ENCODE measurements at regions not wholly inside any gene's neighbourhood (a gene's known extent, or its start where the extent isn't known, plus 50 kb on each side); places are given as distances from the start of the nearest gene placed in this dataset.

DNA sequence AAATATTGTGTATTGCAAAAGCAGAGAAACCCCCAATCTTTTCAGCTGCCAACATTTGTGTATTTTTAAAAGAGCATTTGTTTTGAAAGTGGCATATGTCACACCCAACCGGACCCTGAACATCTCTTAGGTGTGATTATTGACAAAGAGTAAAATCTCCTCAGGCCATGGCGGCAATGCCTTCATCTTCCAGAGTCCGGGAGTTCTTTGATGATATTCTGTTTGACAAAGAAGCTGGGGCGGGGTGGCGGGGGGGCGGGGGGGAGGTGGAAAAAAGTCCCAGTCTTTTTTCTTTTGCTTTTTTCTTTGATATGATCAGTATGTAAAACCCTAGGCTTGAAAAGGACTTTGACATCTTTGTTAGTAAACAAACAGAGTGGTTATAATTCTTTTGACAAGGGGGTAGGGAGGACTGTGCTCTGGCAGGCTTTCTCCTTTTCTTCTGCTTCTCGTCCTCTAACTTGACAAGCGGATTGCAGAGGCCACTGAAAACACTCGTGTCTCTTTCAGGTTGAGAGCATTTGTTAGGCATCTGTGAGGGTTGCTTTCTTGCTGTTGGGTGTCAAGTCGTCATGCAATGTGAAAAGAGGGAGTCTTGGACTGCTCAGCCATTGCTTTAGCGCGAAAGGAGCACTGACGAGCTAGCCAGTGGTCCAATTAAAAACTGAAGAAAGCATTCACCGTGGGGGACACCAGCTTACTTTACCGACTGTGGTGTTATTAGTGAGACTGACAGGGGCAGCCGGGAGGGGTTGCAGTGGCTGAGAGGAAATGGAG, 243.2 kb downstream of the NSUN3 start:
- Histone ChIP-seq H3K9me3 (ENCODE audit: low read depth) (no peaks in the 10 kb centered on the region), H3K27me3 (no peaks in the 10 kb centered on the region), H3K4me3 (no peak overlapping the region), H3K4me1 (ENCODE audit: low read depth) (peaks cover 4% of the 10 kb centered on the region), H3K27ac (no peak overlapping the region), H3K36me3 (no peaks in the 10 kb centered on the region)
- TF ChIP-seq, protein P1, sequence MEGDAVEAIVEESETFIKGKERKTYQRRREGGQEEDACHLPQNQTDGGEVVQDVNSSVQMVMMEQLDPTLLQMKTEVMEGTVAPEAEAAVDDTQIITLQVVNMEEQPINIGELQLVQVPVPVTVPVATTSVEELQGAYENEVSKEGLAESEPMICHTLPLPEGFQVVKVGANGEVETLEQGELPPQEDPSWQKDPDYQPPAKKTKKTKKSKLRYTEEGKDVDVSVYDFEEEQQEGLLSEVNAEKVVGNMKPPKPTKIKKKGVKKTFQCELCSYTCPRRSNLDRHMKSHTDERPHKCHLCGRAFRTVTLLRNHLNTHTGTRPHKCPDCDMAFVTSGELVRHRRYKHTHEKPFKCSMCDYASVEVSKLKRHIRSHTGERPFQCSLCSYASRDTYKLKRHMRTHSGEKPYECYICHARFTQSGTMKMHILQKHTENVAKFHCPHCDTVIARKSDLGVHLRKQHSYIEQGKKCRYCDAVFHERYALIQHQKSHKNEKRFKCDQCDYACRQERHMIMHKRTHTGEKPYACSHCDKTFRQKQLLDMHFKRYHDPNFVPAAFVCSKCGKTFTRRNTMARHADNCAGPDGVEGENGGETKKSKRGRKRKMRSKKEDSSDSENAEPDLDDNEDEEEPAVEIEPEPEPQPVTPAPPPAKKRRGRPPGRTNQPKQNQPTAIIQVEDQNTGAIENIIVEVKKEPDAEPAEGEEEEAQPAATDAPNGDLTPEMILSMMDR (IDR thresholded peaks at IDR 0.05; ENCODE audit: low read depth, low read length): no peak
- DNase-seq (ENCODE audit: low read depth in 1 of 2, low spot score in 1 of 2): no peak

DNA sequence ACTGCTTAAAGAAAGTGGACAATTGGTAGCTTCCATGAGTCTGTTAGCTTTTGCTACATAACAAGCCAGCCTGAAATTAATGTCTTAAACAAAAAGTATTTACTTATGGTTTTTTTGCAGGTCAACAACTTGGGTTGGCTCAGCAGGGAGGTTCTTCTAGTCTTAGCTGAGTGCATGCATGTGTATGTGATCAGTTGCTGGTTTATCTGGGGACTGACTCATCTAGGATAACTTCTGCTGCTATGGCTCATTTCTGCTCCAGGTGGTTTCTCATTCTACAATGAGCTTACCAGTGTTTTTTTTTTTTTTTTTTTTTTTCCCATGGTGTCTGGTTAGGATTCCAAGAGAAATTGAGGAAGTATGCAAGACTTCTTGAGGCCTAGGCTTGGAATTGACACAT, 244.7 kb downstream of the NSUN3 start:
- H3K27ac ChIP-seq: no peak overlapping the region

DNA sequence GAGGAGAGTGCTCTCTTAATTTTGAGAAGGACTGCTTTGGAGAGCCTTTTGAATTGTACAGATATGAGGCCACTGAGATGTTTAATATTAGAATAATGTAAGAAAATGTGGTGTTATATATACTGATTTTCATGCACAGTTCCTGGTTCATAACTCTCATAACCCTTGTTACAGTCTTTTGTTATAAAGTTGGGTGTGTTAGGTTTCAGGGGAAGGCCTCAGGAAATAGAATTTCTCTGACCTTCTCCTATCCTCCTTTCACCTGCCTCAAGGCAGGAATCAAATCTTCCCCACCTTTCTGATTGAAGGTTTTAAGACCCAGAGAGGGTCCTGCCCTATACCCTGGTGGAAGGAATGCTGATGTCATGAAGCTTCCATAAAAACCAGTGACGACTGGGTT, 245.9 kb downstream of the NSUN3 start:
- Histone ChIP-seq H3K27me3 (no peaks in the 10 kb centered on the region), H3K4me1 (ENCODE audit: low read depth) (peaks cover 4% of the 10 kb centered on the region), H3K9me3 (ENCODE audit: low read depth) (no peaks in the 10 kb centered on the region), H3K27ac (no peak overlapping the region), H3K4me3 (no peak overlapping the region), H3K36me3 (no peaks in the 10 kb centered on the region)
- no peak for DNase-seq (ENCODE audit: low read depth in 1 of 2, low spot score in 1 of 2)
- TF ChIP-seq, protein P1 (IDR thresholded peaks at IDR 0.05; ENCODE audit: low read depth, low read length): no peak

More for the DNA sequence above, 244.7 kb downstream of the NSUN3 start:
- no peak for DNase-seq (ENCODE audit: low read depth in 1 of 2, low spot score in 1 of 2)
- Histone ChIP-seq H3K4me1 (ENCODE audit: low read depth) (peaks cover 4% of the 10 kb centered on the region), H3K4me3 (no peak overlapping the region), H3K9me3 (ENCODE audit: low read depth) (no peaks in the 10 kb centered on the region), H3K36me3 (no peaks in the 10 kb centered on the region), H3K27me3 (no peaks in the 10 kb centered on the region)
- TF ChIP-seq, protein P1 (IDR thresholded peaks at IDR 0.05; ENCODE audit: low read depth, low read length): no peak

DNA sequence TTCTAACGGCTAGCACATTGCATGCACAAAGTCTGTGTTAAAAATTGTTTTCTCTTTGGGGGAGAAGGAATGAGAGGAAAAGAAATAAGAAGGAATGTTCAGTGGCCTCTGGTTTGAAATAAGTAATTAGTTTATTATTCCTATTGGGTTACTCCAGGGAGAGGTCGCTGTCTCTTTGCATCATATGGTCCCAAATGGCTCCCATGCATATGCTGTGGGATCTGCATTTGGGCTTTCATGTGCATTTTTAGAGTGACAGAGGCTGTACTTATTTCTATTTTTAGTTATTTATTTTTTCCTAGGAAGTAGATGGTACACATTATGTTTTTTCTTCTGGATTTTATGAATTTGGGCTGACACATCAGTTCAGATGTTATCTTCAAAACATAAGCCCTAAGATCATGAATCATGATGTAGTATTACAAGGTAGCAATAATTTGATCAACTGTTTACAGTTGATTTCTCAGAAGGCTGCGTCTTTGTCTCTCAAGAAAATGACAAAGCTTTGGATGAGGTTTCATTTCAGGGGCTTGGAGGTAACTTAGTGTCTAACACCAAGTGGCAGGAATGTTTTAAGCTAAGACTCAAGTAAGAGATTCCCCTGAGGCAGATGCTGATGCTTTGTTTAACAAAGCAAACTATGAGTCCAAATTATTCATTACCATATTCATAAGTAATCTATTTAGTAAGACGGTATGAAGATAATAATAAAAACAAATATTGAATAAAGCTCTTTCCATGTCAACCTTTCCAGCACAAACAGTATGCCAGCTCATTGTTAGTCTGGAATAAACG, 247.7 kb downstream of the NSUN3 start:
- Histone ChIP-seq H3K27ac (no peak overlapping the region), H3K4me1 (ENCODE audit: low read depth) (no peaks in the 10 kb centered on the region), H3K27me3 (no peaks in the 10 kb centered on the region), H3K4me3 (no peak overlapping the region), H3K36me3 (no peaks in the 10 kb centered on the region), H3K9me3 (ENCODE audit: low read depth) (no peaks in the 10 kb centered on the region)
- no peak for DNase-seq (ENCODE audit: low read depth in 1 of 2, low spot score in 1 of 2)
- TF ChIP-seq, protein P1 (IDR thresholded peaks at IDR 0.05; ENCODE audit: low read depth, low read length): no peak

DNA sequence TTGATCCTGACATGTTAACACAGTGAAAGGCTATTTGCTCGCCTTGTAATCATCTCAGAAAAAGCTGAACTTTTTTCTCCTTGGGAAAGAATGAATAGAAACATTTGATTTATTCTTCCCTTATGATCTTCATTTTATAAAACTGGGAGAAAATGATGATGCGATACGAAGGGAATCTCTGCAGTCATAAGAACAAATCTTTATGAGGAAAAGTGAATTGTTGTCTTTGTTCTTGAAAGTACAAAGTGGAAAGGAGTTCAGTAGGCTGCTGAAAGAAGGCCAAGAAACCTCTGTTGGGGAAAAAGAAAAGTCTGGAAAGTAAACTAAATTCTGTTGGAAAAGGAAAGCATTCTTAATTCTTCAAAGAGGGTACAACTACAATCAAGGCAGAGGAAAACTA, 248.8 kb downstream of the NSUN3 start:
- no peaks in the 10 kb centered on the region for H3K4me1 ChIP-seq (ENCODE audit: low read depth)
- no peaks in the 10 kb centered on the region for H3K36me3 ChIP-seq
- no peak for DNase-seq (ENCODE audit: low read depth in 1 of 2, low spot score in 1 of 2)
- no peak overlapping the region for H3K27ac ChIP-seq
- no peaks in the 10 kb centered on the region for H3K9me3 ChIP-seq (ENCODE audit: low read depth)
- H3K4me3 ChIP-seq: no peak overlapping the region
- TF ChIP-seq, protein P1 (IDR thresholded peaks at IDR 0.05; ENCODE audit: low read depth, low read length): no peak
- no peaks in the 10 kb centered on the region for H3K27me3 ChIP-seq

All from cardiac muscle cell (in vitro differentiated cells and primary cell).